OCI-LY7 (cell line): ENCODE measurements at regions not wholly inside any gene's neighbourhood (a gene's known extent, or its start where the extent isn't known, plus 50 kb on each side); places are given as distances from the start of the nearest gene placed in this dataset.

Experiments used
- BruUV-seq: library from RNA; stranded (reverse); fragments of 400-500 nt; replicated peaks from 2 replicates; lab custom pipeline; 2021; lab: Mats Ljungman, UMichigan
- CTCF ChIA-PET: fragments of 300-600 bp; sonication (Branson Sonifier 250); formaldehyde crosslinking; loops from one replicate; lab custom pipeline; 2022; ENCODE audit warnings: antibody characterized with exemption; ENCODE audit not compliant: unreplicated experiment; lab: Charles Lee
- POLR2A ChIA-PET: fragments of 300-600 bp; sonication (Branson Sonifier 250); formaldehyde crosslinking; loops from one replicate; lab custom pipeline; 2022; ENCODE audit warnings: antibody characterized with exemption; lab: Charles Lee
- DNase-seq: peaks from one replicate; pipeline ENCODE4 v3.0.0-alpha.2; 2015; ENCODE audit warnings: low spot score
- H2AFZ ChIP-seq: fragments of 200-600 bp; sonication (generic), shearing (Covaris generic); 2 replicates; pipeline ENCODE4 v1.6.1; 2014; ENCODE audit warnings: mild to moderate bottlenecking, antibody characterized with exemption, low read length, moderate library complexity
- H3K27ac ChIP-seq: fragments of 200-600 bp; sonication (generic); 2 replicates; pipeline ENCODE4 v1.5.1; 2014; ENCODE audit warnings: mixed run types, low read depth, mild to moderate bottlenecking, moderate library complexity, low read length, inconsistent platforms; ENCODE audit not compliant: poor library complexity, severe bottlenecking
- H3K36me3 ChIP-seq: fragments of 200-600 bp; sonication (generic); 2 replicates; pipeline ENCODE4 v1.6.1; 2014; ENCODE audit warnings: mild to moderate bottlenecking, antibody characterized with exemption, low read length, moderate library complexity, mixed read lengths; ENCODE audit not compliant: insufficient read depth
- H3K4me1 ChIP-seq: fragments of 200-600 bp; sonication (generic); 2 replicates; pipeline ENCODE4 v1.5.1; 2014; ENCODE audit warnings: mild to moderate bottlenecking, low read length; ENCODE audit not compliant: insufficient read depth, poor library complexity, severe bottlenecking
- H3K4me2 ChIP-seq: fragments of 200-600 bp; sonication (generic); 2 replicates; pipeline ENCODE4 v1.6.1; 2014; ENCODE audit warnings: mild to moderate bottlenecking, low read length
- H3K4me3 ChIP-seq: fragments of 200-600 bp; sonication (generic); 2 replicates; pipeline ENCODE4 v1.5.1; 2014; ENCODE audit warnings: mild to moderate bottlenecking, low read depth, low read length; ENCODE audit not compliant: poor library complexity, severe bottlenecking
- H3K79me2 ChIP-seq: fragments of 200-600 bp; sonication (generic); 2 replicates; pipeline ENCODE4 v1.6.1; 2016; ENCODE audit warnings: low read depth, mild to moderate bottlenecking, low read length, moderate library complexity, mixed read lengths; ENCODE audit not compliant: insufficient read depth
- H3K9me2 ChIP-seq: fragments of 200-600 bp; sonication (generic); 2 replicates; pipeline ENCODE4 v1.6.1; 2016; ENCODE audit warnings: mild to moderate bottlenecking, low read length, mixed read lengths; ENCODE audit not compliant: insufficient read depth
- H3K9me3 ChIP-seq: fragments of 200-600 bp; sonication (generic); 2 replicates; pipeline ENCODE4 v1.6.1; 2014; ENCODE audit warnings: mild to moderate bottlenecking, mixed run types, low read length, mixed read lengths
- H4K20me1 ChIP-seq: fragments of 200-600 bp; sonication (generic); 2 replicates; pipeline ENCODE4 v1.6.1; 2014; ENCODE audit warnings: mild to moderate bottlenecking, antibody characterized with exemption, low read length, moderate library complexity, mixed read lengths; ENCODE audit not compliant: insufficient read depth
- CTCF ChIP-seq: fragments of 200-600 bp; sonication (generic); conservative IDR thresholded peaks from 2 replicates; pipeline ENCODE4 v1.5.1; 2014; ENCODE audit warnings: mild to moderate bottlenecking, antibody characterized with exemption, low read length, moderate library complexity, mixed read lengths
- EZH2phosphoT487 ChIP-seq: fragments of 200-600 bp; sonication (generic); IDR thresholded peaks from 2 replicates; pipeline ENCODE4 v1.6.1; 2018; ENCODE audit warnings: low read depth, borderline replicate concordance, mild to moderate bottlenecking, mixed run types, antibody characterized with exemption, low read length, moderate library complexity, mixed read lengths
- intact Hi-C: fragments of 100-400 bp; cut with micrococcal nuclease; formaldehyde crosslinking; loops from one replicate; pipeline ENCODE4 v1.10.0; 2022; ENCODE audit not compliant: unreplicated experiment

GRCh38 chr11:13105237-13105844, 96.2 kb downstream of the RASSF10 start:
- POLR2A ChIA-PET: no interaction called here
- no peak overlapping the region for H3K4me2 ChIP-seq
- no peak overlapping the region for H3K27ac ChIP-seq
- TF ChIP-seq EZH2phosphoT487: no peak
- TF ChIP-seq CTCF: no peak
- no peaks in the 10 kb centered on the region for H3K9me3 ChIP-seq
- no peaks in the 10 kb centered on the region for H3K4me1 ChIP-seq
- CTCF ChIA-PET: no interaction called here
- DNase-seq: no peak
- H3K9me2 ChIP-seq: no peaks in the 10 kb centered on the region
- BruUV-seq: no TSS peak
- H2AFZ ChIP-seq: no peak overlapping the region
- intact Hi-C loops: no loop called here
- H4K20me1 ChIP-seq: no peaks in the 10 kb centered on the region
- no peak overlapping the region for H3K4me3 ChIP-seq
- no peaks in the 10 kb centered on the region for H3K36me3 ChIP-seq
- H3K79me2 ChIP-seq: no peaks in the 10 kb centered on the region

DNA sequence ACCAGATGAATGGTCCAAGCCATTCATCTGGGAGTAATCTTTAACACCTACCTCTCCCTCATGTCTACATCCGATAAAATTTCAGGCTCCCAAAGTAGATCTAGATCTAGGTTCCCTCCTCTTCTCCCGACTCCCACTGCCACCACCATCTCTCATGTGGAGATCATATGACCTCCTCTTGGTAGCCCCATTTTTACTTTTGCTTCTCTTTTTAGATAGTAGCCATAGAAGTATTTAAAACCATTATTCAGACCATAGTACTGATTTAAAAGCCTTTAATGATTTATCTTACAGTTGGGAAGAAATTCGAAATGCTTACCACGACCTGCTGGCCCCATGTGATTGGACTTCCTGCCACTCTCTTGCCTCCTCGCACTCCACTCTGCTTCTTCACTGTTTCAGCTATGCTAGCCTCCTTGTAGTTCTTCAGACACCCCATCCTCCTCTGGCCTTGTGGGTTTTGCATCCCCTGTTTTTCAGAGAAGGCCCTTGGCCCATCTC, 98.5 kb downstream of the RASSF10 start:
- no peak overlapping the region for H2AFZ ChIP-seq
- no peaks in the 10 kb centered on the region for H3K4me1 ChIP-seq
- intact Hi-C loops: no loop called here
- H3K4me3 ChIP-seq: no peak overlapping the region
- no TSS peak for BruUV-seq
- DNase-seq: no peak
- no peak for TF ChIP-seq EZH2phosphoT487
- no peak for TF ChIP-seq CTCF
- CTCF ChIA-PET: no interaction called here
- no peaks in the 10 kb centered on the region for H3K9me3 ChIP-seq
- POLR2A ChIA-PET: no interaction called here
- no peaks in the 10 kb centered on the region for H4K20me1 ChIP-seq
- H3K79me2 ChIP-seq: no peaks in the 10 kb centered on the region
- H3K36me3 ChIP-seq: no peaks in the 10 kb centered on the region
- no peaks in the 10 kb centered on the region for H3K9me2 ChIP-seq
- no peak overlapping the region for H3K27ac ChIP-seq
- no peak overlapping the region for H3K4me2 ChIP-seq

GRCh38 chr11:13108416-13108815, 99.3 kb downstream of the RASSF10 start:
- H3K4me2 ChIP-seq: no peak overlapping the region
- POLR2A ChIA-PET: interaction anchor here (0.6 kb wide), 1 partner anchor 575 kb away, joined by 5 read pairs; no protein-coding TSS in a partner anchor
- no peaks in the 10 kb centered on the region for H3K79me2 ChIP-seq
- H3K4me3 ChIP-seq: no peak overlapping the region
- H4K20me1 ChIP-seq: no peaks in the 10 kb centered on the region
- H3K36me3 ChIP-seq: no peaks in the 10 kb centered on the region
- no peaks in the 10 kb centered on the region for H3K4me1 ChIP-seq
- intact Hi-C loops: no loop called here
- no peaks in the 10 kb centered on the region for H3K9me2 ChIP-seq
- no peaks in the 10 kb centered on the region for H3K9me3 ChIP-seq
- no TSS peak for BruUV-seq
- CTCF ChIA-PET: no interaction called here
- H3K27ac ChIP-seq: no peak overlapping the region
- no peak for DNase-seq
- no peak overlapping the region for H2AFZ ChIP-seq
- TF ChIP-seq EZH2phosphoT487 (no peak), CTCF (no peak)
